ENCODE measurements at regions not wholly inside any gene's neighbourhood (a gene's known extent, or its start where the extent isn't known, plus 50 kb on each side); places are given as distances from the start of the nearest gene placed in this dataset.

DNA sequence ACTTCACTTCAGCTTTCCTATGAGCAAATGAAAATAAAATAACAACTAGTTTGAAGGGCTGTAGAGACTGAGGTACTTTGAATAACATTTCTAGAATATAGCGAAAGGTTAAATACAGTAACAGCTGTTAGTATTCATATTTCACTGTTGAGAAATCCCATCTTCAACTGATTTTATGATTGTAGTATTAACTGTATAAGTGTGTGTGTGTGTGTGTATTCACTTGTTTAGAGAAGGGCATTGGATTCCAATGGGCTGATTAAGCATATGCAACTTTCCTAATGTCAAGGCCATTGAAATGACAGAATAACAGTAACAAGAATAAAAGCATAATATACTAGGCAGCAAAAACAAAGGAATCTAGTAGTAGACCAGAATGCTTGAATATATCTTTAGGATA lies 957.5 kb upstream of the EPHA7 start:
- Histone ChIP-seq H3K27ac (no peak overlapping the region), H3K9me3 (no peaks in the 10 kb centered on the region), H3K36me3 (no peaks in the 10 kb centered on the region), H3K4me3 (no peak overlapping the region), H3K4me1 (no peaks in the 10 kb centered on the region), H3K27me3 (no peaks in the 10 kb centered on the region)
- intact Hi-C loops (cut with DNase I; ENCODE audit: low total_unique reads): no loop called here
- no peak for DNase-seq
- no peak for ATAC-seq
- TF ChIP-seq, protein P1, sequence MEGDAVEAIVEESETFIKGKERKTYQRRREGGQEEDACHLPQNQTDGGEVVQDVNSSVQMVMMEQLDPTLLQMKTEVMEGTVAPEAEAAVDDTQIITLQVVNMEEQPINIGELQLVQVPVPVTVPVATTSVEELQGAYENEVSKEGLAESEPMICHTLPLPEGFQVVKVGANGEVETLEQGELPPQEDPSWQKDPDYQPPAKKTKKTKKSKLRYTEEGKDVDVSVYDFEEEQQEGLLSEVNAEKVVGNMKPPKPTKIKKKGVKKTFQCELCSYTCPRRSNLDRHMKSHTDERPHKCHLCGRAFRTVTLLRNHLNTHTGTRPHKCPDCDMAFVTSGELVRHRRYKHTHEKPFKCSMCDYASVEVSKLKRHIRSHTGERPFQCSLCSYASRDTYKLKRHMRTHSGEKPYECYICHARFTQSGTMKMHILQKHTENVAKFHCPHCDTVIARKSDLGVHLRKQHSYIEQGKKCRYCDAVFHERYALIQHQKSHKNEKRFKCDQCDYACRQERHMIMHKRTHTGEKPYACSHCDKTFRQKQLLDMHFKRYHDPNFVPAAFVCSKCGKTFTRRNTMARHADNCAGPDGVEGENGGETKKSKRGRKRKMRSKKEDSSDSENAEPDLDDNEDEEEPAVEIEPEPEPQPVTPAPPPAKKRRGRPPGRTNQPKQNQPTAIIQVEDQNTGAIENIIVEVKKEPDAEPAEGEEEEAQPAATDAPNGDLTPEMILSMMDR (IDR thresholded peaks at IDR 0.05 in 4 of 5, conservative IDR thresholded peaks at IDR 0.05 in 1 of 5): no peak
- no peak for TF ChIP-seq POLR2A (IDR thresholded peaks at IDR 0.05)
- in situ Hi-C loops (cut with MboI; ENCODE audit: low sequenced_read_pairs in 4 of 4): no loop called here

DNA sequence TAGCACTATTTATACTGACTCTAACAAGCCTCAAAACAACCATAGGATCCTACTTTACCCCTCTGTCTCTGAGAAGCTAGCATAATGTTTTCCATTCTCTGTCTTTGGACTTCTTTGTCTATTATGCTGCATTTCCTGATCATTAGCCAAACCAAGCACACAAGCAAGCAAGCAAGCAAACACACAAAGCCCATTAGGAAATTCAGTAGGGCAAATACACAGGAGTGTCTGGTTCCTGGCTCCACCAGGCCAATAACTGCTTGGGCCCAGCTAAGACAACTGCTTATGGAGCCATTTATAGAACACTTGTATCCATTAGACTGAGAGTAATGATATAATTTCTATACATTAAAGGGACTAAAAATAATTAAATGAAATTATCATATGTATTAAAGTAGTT lies 952.9 kb upstream of the EPHA7 start:
- Histone ChIP-seq H3K9me3 (no peaks in the 10 kb centered on the region), H3K4me1 (no peaks in the 10 kb centered on the region), H3K27me3 (no peaks in the 10 kb centered on the region), H3K27ac (no peak overlapping the region), H3K36me3 (no peaks in the 10 kb centered on the region), H3K4me3 (no peak overlapping the region)
- DNase-seq (no peak), ATAC-seq (no peak)
- TF ChIP-seq, protein P1 (IDR thresholded peaks at IDR 0.05 in 4 of 5, conservative IDR thresholded peaks at IDR 0.05 in 1 of 5): no peak
- TF ChIP-seq POLR2A (IDR thresholded peaks at IDR 0.05): no peak
- intact Hi-C loops (cut with DNase I; ENCODE audit: low total_unique reads) (no loop called here), in situ Hi-C loops (cut with MboI; ENCODE audit: low sequenced_read_pairs in 4 of 4) (no loop called here)

DNA sequence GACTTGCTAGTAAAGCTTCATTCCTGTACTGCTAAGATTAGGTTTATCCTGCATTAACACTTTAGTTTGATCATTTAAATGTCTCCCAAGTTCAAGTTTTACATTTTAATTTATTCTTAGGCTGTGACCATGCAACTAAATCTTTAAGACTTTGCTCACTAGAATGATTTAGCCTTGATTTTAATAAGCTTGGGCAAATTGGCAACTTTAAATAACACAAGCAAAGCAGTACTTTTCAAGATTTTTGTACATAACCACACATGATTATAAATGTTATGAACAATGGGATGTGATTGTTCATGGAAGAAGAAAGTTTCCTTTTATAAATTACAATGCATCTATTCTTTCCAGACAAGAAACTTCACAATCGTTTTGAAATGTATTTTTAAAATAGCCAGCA lies 948.0 kb upstream of the EPHA7 start:
- no peak for ATAC-seq
- no peak for DNase-seq

DNA sequence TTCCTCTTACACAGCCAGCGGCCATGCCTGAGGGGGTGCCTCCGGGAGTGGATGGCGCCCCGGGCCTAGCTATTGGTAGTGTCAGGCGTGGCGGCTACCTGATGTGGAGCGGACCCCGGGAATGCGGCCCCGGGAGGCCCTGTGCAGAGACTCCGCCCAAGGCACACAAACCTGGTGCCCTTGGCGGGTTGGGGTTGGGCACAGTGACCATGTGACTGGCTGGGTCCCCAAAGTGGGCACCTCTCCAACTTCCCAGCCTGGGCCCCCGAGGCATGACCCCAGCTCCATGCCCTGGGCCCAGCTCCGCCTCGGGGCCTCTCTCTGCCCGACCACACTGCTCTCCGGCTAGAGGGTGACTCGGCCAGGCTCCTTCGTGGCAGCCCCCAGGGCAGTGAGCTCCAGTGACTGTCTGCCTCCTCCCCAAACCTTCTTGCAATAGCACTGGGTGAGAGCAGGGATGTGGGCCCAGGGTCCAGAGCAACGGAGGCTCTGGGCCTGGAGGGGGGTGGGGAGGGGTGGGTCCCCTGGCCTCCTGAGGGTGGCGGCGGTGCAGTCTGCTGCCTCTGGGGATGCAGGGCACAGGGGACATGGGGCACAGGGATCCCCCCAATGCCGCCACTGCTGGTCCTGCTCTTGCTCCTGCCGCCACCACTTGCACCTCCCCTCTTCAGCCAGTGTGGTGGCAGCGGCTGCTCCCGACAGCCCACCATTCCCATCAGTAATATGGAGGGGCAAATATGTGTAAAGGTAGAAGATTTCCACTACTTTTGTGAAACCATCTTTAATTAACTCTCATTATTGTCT lies 942.9 kb upstream of the EPHA7 start:
- in situ Hi-C loops (cut with MboI; ENCODE audit: low sequenced_read_pairs in 4 of 4): no loop called here
- H3K4me3 ChIP-seq: no peak overlapping the region
- ATAC-seq (no peak), DNase-seq (no peak)
- no peak overlapping the region for H3K27ac ChIP-seq
- no peaks in the 10 kb centered on the region for H3K9me3 ChIP-seq
- H3K27me3 ChIP-seq: no peaks in the 10 kb centered on the region
- no peaks in the 10 kb centered on the region for H3K36me3 ChIP-seq
- TF ChIP-seq, protein P1 (IDR thresholded peaks at IDR 0.05 in 4 of 5, conservative IDR thresholded peaks at IDR 0.05 in 1 of 5): no peak
- no peak for TF ChIP-seq POLR2A (IDR thresholded peaks at IDR 0.05)
- no peaks in the 10 kb centered on the region for H3K4me1 ChIP-seq
- intact Hi-C loops (cut with DNase I; ENCODE audit: low total_unique reads): no loop called here

More for the DNA sequence above, 948.0 kb upstream of the EPHA7 start:
- Histone ChIP-seq H3K27me3 (no peaks in the 10 kb centered on the region), H3K4me3 (no peak overlapping the region), H3K27ac (no peak overlapping the region), H3K9me3 (no peaks in the 10 kb centered on the region), H3K4me1 (no peaks in the 10 kb centered on the region), H3K36me3 (no peaks in the 10 kb centered on the region)
- in situ Hi-C loops (cut with MboI; ENCODE audit: low sequenced_read_pairs in 4 of 4) (no loop called here), intact Hi-C loops (cut with DNase I; ENCODE audit: low total_unique reads) (no loop called here)
- TF ChIP-seq, protein P1 (IDR thresholded peaks at IDR 0.05 in 4 of 5, conservative IDR thresholded peaks at IDR 0.05 in 1 of 5): no peak

Measured in gastrocnemius medialis (tissue), 4 donors.